GM18507 (cell line): ENCODE measurements at regions not wholly inside any gene's neighbourhood (a gene's known extent, or its start where the extent isn't known, plus 50 kb on each side); places are given as distances from the start of the nearest gene placed in this dataset.
"Not testable (repeated sequence)": the region's sequence is repeated elsewhere in the genome, so short reads cannot be mapped to it uniquely, and the experiment has no call there.

Experiments used
- DNase-seq: peaks from one replicate; pipeline ENCODE4 v3.0.0; 2011; ENCODE audit warnings: low read depth; ENCODE audit not compliant: insufficient read length; ENCODE audit errors: extremely low spot score
- FAIRE-seq: peaks from 2 replicates; lab custom pipeline; 2011; peaks lifted over from hg19 to GRCh38; lab: Jason Lieb, UNC

- no peak for FAIRE-seq
These were observed 526.0 kb upstream of the ADAMTS16 start for GRCh38 chr5:4614088-4614487.

GRCh38 chr5:4615369-4615768, 524.8 kb upstream of the ADAMTS16 start:
- FAIRE-seq, DNase-seq: not testable (repeated sequence)

More at GRCh38 chr5:4614088-4614487, 526.0 kb upstream of the ADAMTS16 start:
- no peak for DNase-seq

GRCh38 chr5:4625206-4625896, 514.8 kb upstream of the ADAMTS16 start:
- FAIRE-seq (no peak), DNase-seq (no peak)

GRCh38 chr5:4627131-4627530, 513.0 kb upstream of the ADAMTS16 start:
- DNase-seq (no peak), FAIRE-seq (no peak)

- no peak for DNase-seq
These were observed 512.2 kb upstream of the ADAMTS16 start for GRCh38 chr5:4627929-4628328.

GRCh38 chr5:4628645-4629385, 511.3 kb upstream of the ADAMTS16 start:
- DNase-seq (no peak), FAIRE-seq (no peak)

More at GRCh38 chr5:4627929-4628328, 512.2 kb upstream of the ADAMTS16 start:
- no peak for FAIRE-seq

- DNase-seq = no peak
- no peak for FAIRE-seq
These were observed 510.1 kb upstream of the ADAMTS16 start for GRCh38 chr5:4630031-4630430.

- FAIRE-seq = no peak
- DNase-seq = no peak
These were observed 505.8 kb upstream of the ADAMTS16 start for GRCh38 chr5:4634342-4634741.

GRCh38 chr5:4636378-4636777, 503.8 kb upstream of the ADAMTS16 start:
- no peak for DNase-seq
- no peak for FAIRE-seq

- DNase-seq (no peak), FAIRE-seq (no peak)
These were observed 500.2 kb upstream of the ADAMTS16 start for GRCh38 chr5:4639946-4640345.

GRCh38 chr5:4640795-4641194, 499.3 kb upstream of the ADAMTS16 start:
- FAIRE-seq (no peak), DNase-seq (no peak)

GRCh38 chr5:4642525-4642924, 497.6 kb upstream of the ADAMTS16 start:
- DNase-seq = no peak
- no peak for FAIRE-seq

GRCh38 chr5:4643190-4643589, 496.9 kb upstream of the ADAMTS16 start:
- DNase-seq (no peak), FAIRE-seq (no peak)

- no peak for FAIRE-seq
- no peak for DNase-seq
These were observed 496.2 kb upstream of the ADAMTS16 start for GRCh38 chr5:4643960-4644359.

- FAIRE-seq (no peak), DNase-seq (no peak)
These were observed 493.3 kb upstream of the ADAMTS16 start for GRCh38 chr5:4646715-4647375.

- DNase-seq (no peak), FAIRE-seq (no peak)
These were observed 492.2 kb upstream of the ADAMTS16 start for GRCh38 chr5:4647955-4648354.

- FAIRE-seq = no peak
- no peak for DNase-seq
These were observed 488.1 kb upstream of the ADAMTS16 start for GRCh38 chr5:4651806-4652565.

GRCh38 chr5:4653475-4653874, 486.7 kb upstream of the ADAMTS16 start:
- no peak for FAIRE-seq
- no peak for DNase-seq

- no peak for FAIRE-seq
- DNase-seq = no peak
These were observed 480.3 kb upstream of the ADAMTS16 start for GRCh38 chr5:4659851-4660250.

GRCh38 chr5:4661326-4661725, 478.8 kb upstream of the ADAMTS16 start:
- DNase-seq = no peak
- FAIRE-seq = no peak
